Keratinocyte (primary cell): ENCODE measurements at regions not wholly inside any gene's neighbourhood (a gene's known extent, or its start where the extent isn't known, plus 50 kb on each side); places are given as distances from the start of the nearest gene placed in this dataset.

Experiments used
- DNase-seq: peaks from one replicate; pipeline ENCODE4 v3.0.0-alpha.2; 2011; ENCODE audit warnings: low read depth, missing footprints, low spot score
- FAIRE-seq: peaks from 2 replicates; lab custom pipeline; 2011; peaks lifted over from hg19 to GRCh38; lab: Jason Lieb, UNC
- H2AFZ ChIP-seq: 2 replicates; pipeline ENCODE4 v1.6.0; 2012; ENCODE audit warnings: low read length, control low read depth, inconsistent platforms; ENCODE audit not compliant: control insufficient read depth
- H3K27ac ChIP-seq: 2 replicates; pipeline ENCODE4 v1.5.1; 2011; ENCODE audit warnings: low read length; ENCODE audit not compliant: control insufficient read depth, insufficient read depth
- H3K27me3 ChIP-seq: 3 replicates; pipeline ENCODE4 v1.6.0; 2011; ENCODE audit warnings: low read length; ENCODE audit not compliant: control insufficient read depth, insufficient read depth; ENCODE audit errors: extremely low read depth
- H3K36me3 ChIP-seq, 2 experiments: 2 replicates in 1 of 2; 3 replicates in 1 of 2; pipeline ENCODE4 v1.5.1; 2011; ENCODE audit warnings: low read length in 2 of 2, mild to moderate bottlenecking in 1 of 2; ENCODE audit not compliant: control insufficient read depth in 2 of 2, insufficient read depth in 2 of 2; ENCODE audit errors: extremely low read depth in 1 of 2
- H3K4me1 ChIP-seq: 3 replicates; pipeline ENCODE4 v1.5.1; 2011; ENCODE audit warnings: low read length; ENCODE audit not compliant: control insufficient read depth, insufficient read depth; ENCODE audit errors: extremely low read depth
- H3K4me2 ChIP-seq: 3 replicates; pipeline ENCODE4 v1.6.0; 2011; ENCODE audit warnings: low read depth, low read length; ENCODE audit not compliant: control insufficient read depth, insufficient read depth; ENCODE audit errors: extremely low read depth
- H3K4me3 ChIP-seq, 3 experiments: fragments of 200-600 bp in 1 of 3; sonication (generic) in 1 of 3; 2 replicates in 2 of 3; 3 replicates in 1 of 3; pipeline ENCODE4 v1.5.1; 2011 to 2016; ENCODE audit warnings: low read length in 3 of 3, mild to moderate bottlenecking in 3 of 3, control low read depth in 2 of 3, inconsistent platforms in 1 of 3, low read depth in 1 of 3, mixed read lengths in 1 of 3, mixed run types in 1 of 3, moderate library complexity in 1 of 3; ENCODE audit not compliant: control insufficient read depth in 2 of 3, insufficient read depth in 2 of 3; ENCODE audit errors: extremely low read depth in 1 of 3
- H3K79me2 ChIP-seq: 2 replicates; pipeline ENCODE4 v1.6.0; 2012; ENCODE audit warnings: low read length; ENCODE audit not compliant: control insufficient read depth, insufficient read depth
- H3K9ac ChIP-seq: 3 replicates; pipeline ENCODE4 v1.6.0; 2011; ENCODE audit warnings: low read length; ENCODE audit not compliant: control insufficient read depth, insufficient read depth; ENCODE audit errors: extremely low read depth
- H3K9me1 ChIP-seq: 3 replicates; pipeline ENCODE4 v1.6.0; 2011; ENCODE audit warnings: low read length; ENCODE audit not compliant: control insufficient read depth, insufficient read depth; ENCODE audit errors: extremely low read depth
- H3K9me3 ChIP-seq: 2 replicates; pipeline ENCODE4 v1.5.1; 2012; ENCODE audit warnings: low read depth, low read length; ENCODE audit not compliant: control insufficient read depth
- H4K20me1 ChIP-seq: 3 replicates; pipeline ENCODE4 v1.6.0; 2011; ENCODE audit warnings: low read length; ENCODE audit not compliant: control insufficient read depth, insufficient read depth; ENCODE audit errors: extremely low read depth
- EZH2 ChIP-seq: IDR thresholded peaks from one replicate; pipeline ENCODE4 v1.6.1; 2012; ENCODE audit warnings: inconsistent platforms, mild to moderate bottlenecking, low read length, moderate library complexity
- dilution Hi-C: fragments of 300-500 bp; cut with MboI; formaldehyde crosslinking; loops from one replicate; pipeline ENCODE4 v1.7.0; 2020; ENCODE audit warnings: low sequenced_read_pairs; ENCODE audit not compliant: extremely low pct_ligation_motif_present
- TF ChIP-seq, protein P1 (sequence below), 3 experiments: IDR thresholded peaks in 1 of 3; conservative IDR thresholded peaks in 1 of 3; optimal IDR thresholded peaks in 1 of 3; 2 replicates in 2 of 3; 3 replicates in 1 of 3; pipeline versions ENCODE3 to v1.5.1; 2011; ENCODE audit warnings: low read length in 3 of 3, mild to moderate bottlenecking in 3 of 3, moderate library complexity in 2 of 3, control low read depth in 1 of 3, inconsistent platforms in 1 of 3; ENCODE audit not compliant: insufficient read depth in 2 of 3; ENCODE audit errors: extremely low read depth in 1 of 3

- no peak for TF ChIP-seq EZH2
- TF ChIP-seq, protein P1, sequence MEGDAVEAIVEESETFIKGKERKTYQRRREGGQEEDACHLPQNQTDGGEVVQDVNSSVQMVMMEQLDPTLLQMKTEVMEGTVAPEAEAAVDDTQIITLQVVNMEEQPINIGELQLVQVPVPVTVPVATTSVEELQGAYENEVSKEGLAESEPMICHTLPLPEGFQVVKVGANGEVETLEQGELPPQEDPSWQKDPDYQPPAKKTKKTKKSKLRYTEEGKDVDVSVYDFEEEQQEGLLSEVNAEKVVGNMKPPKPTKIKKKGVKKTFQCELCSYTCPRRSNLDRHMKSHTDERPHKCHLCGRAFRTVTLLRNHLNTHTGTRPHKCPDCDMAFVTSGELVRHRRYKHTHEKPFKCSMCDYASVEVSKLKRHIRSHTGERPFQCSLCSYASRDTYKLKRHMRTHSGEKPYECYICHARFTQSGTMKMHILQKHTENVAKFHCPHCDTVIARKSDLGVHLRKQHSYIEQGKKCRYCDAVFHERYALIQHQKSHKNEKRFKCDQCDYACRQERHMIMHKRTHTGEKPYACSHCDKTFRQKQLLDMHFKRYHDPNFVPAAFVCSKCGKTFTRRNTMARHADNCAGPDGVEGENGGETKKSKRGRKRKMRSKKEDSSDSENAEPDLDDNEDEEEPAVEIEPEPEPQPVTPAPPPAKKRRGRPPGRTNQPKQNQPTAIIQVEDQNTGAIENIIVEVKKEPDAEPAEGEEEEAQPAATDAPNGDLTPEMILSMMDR (optimal IDR thresholded peaks at IDR 0.05 in 1 of 3, IDR thresholded peaks at IDR 0.05 in 1 of 3, conservative IDR thresholded peaks at IDR 0.05 in 1 of 3; ENCODE audit: extremely low read depth in 1 of 3, insufficient read depth in 2 of 3, low read length in 3 of 3) = no peak
- no peaks in the 10 kb centered on the region for H3K9me3 ChIP-seq
- no peak for FAIRE-seq
- H3K4me1 ChIP-seq = peaks cover 18% of the 10 kb centered on the region
- DNase-seq = no peak
- no peaks in the 10 kb centered on the region for H3K79me2 ChIP-seq
- H3K27me3 ChIP-seq = no peaks in the 10 kb centered on the region
- no peak overlapping the region for H3K9ac ChIP-seq
- no peak overlapping the region for H3K4me2 ChIP-seq
- no peaks in the 10 kb centered on the region for H3K9me1 ChIP-seq
- peaks cover 44 to 53% of the 10 kb centered on the region in 2 experiments for H3K36me3 ChIP-seq
- no peak overlapping the region for H2AFZ ChIP-seq
- H3K4me3 ChIP-seq = no peak overlapping the region
- H4K20me1 ChIP-seq = no peaks in the 10 kb centered on the region
- no peak overlapping the region for H3K27ac ChIP-seq
- dilution Hi-C loops = no loop called here
Measured at GRCh38 chr12:124395986-124396385, 101.1 kb downstream of the RFLNA start.

- Histone ChIP-seq H3K36me3 (peaks cover 38 to 53% of the 10 kb centered on the region in 2 experiments), H3K9me1 (no peaks in the 10 kb centered on the region), H3K79me2 (no peaks in the 10 kb centered on the region), H3K4me1 (peaks cover 23% of the 10 kb centered on the region), H2AFZ (no peak overlapping the region), H3K4me2 (no peak overlapping the region), H3K9me3 (no peaks in the 10 kb centered on the region), H3K4me3 (no peak overlapping the region), H3K9ac (no peak overlapping the region), H4K20me1 (no peaks in the 10 kb centered on the region), H3K27ac (no peak overlapping the region), H3K27me3 (no peaks in the 10 kb centered on the region)
- FAIRE-seq = no peak
- TF ChIP-seq EZH2 = no peak
- TF ChIP-seq, protein P1 (optimal IDR thresholded peaks at IDR 0.05 in 1 of 3, IDR thresholded peaks at IDR 0.05 in 1 of 3, conservative IDR thresholded peaks at IDR 0.05 in 1 of 3; ENCODE audit: extremely low read depth in 1 of 3, insufficient read depth in 2 of 3, low read length in 3 of 3) = no peak
- dilution Hi-C loops = no loop called here
- no peak for DNase-seq
Measured at GRCh38 chr12:124395284-124395752, 100.4 kb downstream of the RFLNA start.
